ENCODE measurements at regions not wholly inside any gene's neighbourhood (a gene's known extent, or its start where the extent isn't known, plus 50 kb on each side); places are given as distances from the start of the nearest gene placed in this dataset.

DNA sequence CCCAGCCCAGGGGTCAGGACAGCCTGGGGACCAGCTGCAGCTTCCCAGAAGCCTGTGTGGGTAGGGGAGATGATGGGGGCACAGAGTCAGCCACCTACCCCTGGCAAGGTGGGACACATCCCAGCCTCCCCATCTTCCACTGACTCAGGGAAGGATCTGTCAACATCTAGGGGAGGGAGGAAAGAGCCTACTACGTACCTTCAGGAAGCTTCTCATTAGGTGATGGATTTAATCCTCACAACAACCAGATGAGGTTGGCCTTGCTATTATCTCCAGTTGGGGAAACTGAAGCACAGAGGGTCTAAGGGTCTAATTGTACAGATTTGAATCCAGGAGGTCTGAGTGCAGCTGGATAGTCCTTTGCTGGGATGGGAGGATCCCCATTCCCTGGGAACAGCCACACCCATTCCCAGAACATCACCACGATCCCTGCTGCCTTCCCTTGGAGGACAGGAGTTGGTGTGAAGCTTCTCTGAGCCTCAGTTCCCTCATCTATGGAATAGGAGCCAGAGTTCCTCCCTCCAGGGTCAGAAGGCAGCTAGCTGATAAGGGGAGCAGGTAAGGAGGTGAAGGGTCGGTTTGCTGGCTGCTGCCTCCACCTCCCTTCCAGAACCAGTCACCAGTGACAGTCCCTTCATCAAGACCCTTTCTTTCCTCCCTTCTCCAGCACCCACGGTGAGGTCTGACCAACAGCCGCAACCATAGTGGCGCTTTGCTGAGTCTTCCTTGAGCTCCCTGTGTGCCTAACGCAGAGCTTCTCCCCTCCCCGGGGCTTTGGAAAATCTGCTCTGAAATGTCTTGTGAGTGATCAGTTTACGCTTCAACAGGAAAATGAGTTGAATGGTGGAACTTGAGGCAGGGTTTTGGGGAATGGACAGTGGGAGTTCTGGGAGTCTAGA, 56.8 kb downstream of the CEBPB start:
- no peak overlapping the region for H3K4me3 ChIP-seq (ENCODE audit: low read depth, low read length)
- TF ChIP-seq, protein P1, sequence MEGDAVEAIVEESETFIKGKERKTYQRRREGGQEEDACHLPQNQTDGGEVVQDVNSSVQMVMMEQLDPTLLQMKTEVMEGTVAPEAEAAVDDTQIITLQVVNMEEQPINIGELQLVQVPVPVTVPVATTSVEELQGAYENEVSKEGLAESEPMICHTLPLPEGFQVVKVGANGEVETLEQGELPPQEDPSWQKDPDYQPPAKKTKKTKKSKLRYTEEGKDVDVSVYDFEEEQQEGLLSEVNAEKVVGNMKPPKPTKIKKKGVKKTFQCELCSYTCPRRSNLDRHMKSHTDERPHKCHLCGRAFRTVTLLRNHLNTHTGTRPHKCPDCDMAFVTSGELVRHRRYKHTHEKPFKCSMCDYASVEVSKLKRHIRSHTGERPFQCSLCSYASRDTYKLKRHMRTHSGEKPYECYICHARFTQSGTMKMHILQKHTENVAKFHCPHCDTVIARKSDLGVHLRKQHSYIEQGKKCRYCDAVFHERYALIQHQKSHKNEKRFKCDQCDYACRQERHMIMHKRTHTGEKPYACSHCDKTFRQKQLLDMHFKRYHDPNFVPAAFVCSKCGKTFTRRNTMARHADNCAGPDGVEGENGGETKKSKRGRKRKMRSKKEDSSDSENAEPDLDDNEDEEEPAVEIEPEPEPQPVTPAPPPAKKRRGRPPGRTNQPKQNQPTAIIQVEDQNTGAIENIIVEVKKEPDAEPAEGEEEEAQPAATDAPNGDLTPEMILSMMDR (IDR thresholded peaks at IDR 0.05; ENCODE audit: borderline replicate concordance, insufficient read depth, low read depth, low read length) = no peak

DNA sequence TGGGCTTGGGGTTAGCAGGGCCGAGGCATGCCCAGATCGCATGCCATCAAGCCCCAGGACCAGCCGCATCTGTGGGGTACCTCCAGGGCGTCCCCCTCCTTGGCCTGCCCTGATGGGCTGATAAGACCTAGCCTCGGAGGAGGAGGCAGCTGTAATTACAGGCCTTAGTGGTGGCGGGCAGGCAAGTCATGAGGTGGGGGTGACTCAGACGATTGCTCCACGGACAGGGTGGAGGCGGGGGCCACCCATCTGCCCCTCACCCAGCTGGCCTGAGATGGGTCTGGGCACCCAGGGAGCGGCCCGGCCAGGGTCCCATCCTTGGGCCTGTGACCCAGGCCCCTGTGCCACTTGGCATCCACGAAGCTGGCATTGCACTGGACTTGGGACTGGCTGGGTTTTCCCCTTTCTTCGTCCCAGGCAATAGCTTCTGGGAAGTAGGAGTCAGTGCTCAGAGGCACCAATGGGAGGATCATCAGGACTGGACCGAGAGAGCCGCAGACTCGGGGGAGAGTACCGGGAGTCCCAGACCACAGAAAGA, 57.5 kb downstream of the CEBPB start:
- no peak overlapping the region for H3K4me3 ChIP-seq (ENCODE audit: low read depth, low read length)
- TF ChIP-seq, protein P1 (IDR thresholded peaks at IDR 0.05; ENCODE audit: borderline replicate concordance, insufficient read depth, low read depth, low read length) = no peak

DNA sequence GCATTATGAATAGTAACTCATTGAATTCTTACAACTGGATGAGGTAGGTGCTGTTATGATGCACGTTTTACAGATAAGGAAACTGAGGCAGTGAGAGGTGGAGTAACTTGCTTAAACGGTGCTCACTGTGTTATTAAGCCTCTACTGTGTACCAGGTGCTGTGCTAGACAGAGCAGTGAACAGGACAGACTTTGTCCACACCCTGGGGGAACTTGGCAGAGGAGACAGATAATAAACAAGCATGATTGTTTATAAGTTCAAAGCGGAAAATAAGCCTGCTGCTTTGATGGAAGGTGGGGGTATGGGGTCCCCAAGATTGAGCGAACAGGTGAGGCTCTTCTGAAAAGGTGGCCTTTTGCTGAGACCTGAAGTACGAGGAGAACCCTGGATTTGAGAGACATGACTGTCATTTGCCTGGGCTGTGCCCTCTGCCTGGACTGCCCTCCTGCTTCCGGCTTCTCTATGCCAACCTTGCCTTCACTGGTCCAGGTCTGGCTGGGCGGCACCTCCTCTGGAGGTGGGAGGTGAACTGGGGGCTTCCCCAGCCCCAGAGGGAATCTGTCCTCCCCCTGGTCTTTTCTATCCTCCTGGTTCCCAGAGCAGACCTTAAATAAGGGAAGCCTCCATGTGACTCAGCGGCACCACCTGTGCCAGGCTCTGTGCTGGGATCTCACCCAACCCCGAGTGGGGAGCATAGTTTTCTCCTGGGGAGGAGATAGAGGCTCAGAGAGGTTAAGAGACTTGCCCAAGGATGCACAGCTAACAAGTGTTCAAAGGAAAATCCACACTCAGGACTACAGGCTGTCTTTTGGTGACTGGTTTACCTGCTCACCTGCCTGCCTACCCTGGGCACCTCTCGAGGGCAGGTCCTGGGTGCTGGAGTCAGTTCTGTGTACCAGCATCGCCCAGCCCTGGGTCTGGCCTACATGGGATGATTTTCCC, 59.1 kb downstream of the CEBPB start:
- no peak overlapping the region for H3K4me3 ChIP-seq (ENCODE audit: low read depth, low read length)
- TF ChIP-seq, protein P1 (IDR thresholded peaks at IDR 0.05; ENCODE audit: borderline replicate concordance, insufficient read depth, low read depth, low read length) = no peak

DNA sequence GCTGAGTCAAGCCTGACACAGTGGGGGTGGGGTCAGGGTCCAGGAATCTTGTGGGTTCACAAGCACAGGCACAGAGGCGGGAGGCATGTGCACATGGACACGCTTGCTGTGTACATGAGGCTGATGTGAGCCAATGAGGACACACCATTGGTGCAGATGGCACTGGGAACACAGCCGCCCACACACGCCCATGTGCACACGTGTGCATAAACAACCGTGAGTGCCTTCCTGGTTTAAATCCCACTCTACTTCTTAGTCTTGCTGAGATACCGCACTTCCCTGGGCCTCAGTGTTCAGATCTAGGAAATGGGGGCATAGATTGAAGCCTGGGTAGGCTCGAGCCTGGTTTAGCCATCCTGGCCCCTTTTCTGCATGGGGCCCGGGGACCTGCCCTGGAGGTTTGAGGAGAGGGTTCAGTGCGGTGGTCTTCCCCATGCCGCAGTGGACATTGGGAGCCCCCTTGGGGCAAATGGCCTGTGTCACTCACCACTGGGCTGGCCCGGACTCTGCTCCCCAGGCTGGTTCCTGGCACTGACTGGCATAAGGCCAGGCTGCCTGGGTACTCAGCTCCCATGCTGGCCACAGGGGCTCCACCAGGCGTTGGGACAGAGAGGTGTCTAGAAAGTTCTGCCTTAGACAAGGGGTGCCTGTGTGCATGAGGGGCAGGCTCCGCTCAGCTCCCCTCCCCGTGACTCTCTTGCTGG, 60.2 kb downstream of the CEBPB start:
- no peak overlapping the region for H3K4me3 ChIP-seq (ENCODE audit: low read depth, low read length)
- TF ChIP-seq, protein P1 (IDR thresholded peaks at IDR 0.05; ENCODE audit: borderline replicate concordance, insufficient read depth, low read depth, low read length) = no peak

DNA sequence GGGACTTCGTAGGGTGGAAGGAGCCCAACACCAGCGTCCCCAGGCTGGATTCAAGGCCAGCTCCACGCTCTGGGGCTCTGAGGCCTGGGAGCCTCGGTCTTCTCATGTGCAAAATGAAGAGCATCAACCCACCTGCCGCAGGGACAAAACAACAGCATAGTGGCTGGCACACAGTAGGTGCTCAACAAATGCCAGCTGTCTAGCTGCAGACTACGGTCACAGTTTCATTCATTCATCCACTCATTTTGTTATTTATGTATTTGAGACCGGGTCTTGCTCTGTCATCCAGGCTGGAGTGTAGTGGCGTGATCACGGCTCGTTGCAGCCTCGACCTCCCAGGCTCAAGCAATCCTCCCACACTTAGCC, 60.7 kb downstream of the CEBPB start:
- H3K4me3 ChIP-seq (ENCODE audit: low read depth, low read length) = no peak overlapping the region
- TF ChIP-seq, protein P1 (IDR thresholded peaks at IDR 0.05; ENCODE audit: borderline replicate concordance, insufficient read depth, low read depth, low read length) = no peak

DNA sequence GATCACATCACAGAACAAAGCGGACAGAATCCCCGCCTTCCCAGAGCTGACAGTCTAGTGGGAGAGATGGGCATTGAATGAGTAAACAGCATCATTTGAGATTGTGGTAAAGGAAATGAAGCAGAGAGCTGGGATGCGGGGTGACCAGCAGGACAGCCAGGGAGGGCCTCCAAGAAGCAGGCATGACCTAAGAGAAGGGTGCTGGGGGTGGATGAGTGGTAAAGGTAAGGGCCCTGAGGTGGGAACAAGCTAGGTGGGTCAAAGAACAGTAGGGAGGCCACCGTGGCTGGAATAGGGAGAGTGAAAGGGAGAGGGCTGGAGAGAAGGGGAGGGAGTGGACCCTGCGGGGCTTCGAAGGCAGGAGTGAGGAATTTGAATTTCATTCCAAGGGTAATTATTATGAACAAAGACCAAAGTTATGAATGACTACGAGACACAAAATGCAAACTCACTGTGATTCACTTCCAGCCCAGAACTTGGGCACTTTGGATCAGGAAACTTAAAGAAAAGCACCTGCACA, 61.4 kb downstream of the CEBPB start:
- H3K4me3 ChIP-seq (ENCODE audit: low read depth, low read length) = no peak overlapping the region
- TF ChIP-seq, protein P1 (IDR thresholded peaks at IDR 0.05; ENCODE audit: borderline replicate concordance, insufficient read depth, low read depth, low read length) = no peak

All from GM12875 (cell line).